GM18867 (cell line): ENCODE measurements at regions not wholly inside any gene's neighbourhood (a gene's known extent, or its start where the extent isn't known, plus 50 kb on each side); places are given as distances from the start of the nearest gene placed in this dataset.

ENCODE experiments used
- ATAC-seq: cut with Tn5 transposase; IDR thresholded peaks from one replicate; pipeline ENCODE4 v1.9.1; 2021; ENCODE audit warnings: mild to moderate bottlenecking, moderate library complexity; ENCODE audit not compliant: unreplicated experiment

DNA sequence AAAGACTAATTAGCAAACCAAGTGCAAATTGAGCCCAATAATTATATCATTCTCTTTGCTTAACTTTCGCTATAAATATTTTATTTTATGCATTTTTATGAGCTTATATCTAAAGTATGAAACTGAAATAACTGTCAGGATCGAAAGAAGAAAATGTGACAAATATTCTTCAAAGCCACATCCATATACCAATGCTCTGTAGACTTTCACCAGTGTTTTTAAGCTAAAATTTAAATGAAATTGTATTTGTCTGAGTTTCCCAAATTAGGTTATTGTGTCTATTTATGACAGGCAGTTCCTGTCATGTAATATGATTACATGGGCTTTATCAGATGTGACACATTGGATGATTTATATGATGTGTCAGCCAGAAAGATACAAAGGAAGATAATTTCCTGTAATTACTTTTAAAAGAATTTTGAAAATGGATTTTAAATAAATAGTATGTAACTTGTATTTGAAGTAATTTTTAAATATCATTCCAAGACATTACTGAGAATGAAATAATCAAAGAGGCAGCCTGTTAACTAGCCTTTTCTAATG, 317.9 kb upstream of the KLF6 start:
- no peak for ATAC-seq

DNA sequence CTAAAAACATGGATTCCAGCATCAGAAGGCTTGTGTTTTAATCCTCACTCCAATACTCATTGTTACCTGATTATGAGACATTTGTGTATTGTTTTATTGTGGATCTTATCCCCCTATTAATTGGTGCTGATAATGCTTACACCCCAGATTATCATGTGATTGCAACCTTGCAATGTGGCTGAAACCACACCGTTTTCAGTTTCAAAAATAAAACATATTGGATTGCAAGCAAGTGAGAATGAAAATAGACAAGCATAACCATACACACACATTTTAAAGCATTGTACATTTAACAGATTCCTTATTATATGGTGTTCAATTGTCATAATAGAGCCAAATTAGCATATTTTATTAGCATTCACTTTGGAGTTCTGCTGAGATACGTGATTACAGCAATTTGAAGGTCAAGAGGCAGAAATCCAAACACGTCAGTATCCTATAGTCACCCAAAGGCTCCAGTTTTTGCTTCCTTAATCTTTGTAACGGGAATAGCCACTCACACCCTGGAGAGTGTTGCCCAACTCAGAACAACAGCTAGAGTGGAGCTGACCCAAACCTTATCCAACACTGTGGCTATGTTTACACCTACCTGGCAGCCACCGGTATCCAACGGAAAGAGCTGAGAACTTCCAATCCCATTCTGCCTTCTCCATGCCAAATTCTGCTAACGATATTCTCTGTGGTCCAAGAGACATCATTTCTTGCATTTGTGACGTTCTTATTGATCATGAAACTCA, 317.1 kb upstream of the KLF6 start:
- peak; percentile 83 for ATAC-seq

DNA sequence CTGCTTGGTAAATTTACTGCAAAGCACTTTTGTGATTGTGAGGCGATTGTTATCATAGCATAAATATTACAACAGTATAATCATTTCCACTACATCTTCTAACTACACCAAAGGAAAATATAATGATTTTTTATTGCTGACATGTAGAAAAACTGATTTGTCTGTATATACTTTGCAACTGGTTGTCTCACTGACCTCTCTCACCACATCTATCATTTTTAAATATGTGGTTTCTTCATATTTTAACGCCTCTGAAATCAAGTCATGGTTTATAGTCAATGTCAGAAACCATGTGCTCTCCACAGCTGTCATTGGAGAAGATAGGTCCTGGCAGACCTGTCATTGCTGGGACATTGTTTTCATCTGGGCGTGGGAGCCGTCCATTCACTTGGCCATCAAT, 315.4 kb upstream of the KLF6 start:
- ATAC-seq: no peak

DNA sequence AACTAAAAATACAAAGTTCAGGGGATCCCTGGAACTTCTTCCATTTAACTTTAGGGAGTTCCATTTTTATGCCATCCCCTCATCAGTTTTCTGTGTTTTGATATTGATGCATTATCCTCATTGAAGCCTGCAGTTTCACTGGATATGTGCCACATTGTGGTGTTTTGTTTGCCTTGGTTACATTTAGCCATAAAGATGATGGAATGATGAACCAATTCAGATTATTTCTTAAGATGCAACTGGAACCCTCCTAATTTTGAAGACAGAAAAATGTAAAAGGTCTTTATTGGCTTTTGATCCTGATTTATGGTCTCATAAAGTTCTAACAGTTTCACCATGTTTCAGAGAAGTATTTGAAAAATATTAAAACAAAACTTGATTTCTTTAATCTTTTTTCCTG, 314.2 kb upstream of the KLF6 start:
- no peak for ATAC-seq

DNA sequence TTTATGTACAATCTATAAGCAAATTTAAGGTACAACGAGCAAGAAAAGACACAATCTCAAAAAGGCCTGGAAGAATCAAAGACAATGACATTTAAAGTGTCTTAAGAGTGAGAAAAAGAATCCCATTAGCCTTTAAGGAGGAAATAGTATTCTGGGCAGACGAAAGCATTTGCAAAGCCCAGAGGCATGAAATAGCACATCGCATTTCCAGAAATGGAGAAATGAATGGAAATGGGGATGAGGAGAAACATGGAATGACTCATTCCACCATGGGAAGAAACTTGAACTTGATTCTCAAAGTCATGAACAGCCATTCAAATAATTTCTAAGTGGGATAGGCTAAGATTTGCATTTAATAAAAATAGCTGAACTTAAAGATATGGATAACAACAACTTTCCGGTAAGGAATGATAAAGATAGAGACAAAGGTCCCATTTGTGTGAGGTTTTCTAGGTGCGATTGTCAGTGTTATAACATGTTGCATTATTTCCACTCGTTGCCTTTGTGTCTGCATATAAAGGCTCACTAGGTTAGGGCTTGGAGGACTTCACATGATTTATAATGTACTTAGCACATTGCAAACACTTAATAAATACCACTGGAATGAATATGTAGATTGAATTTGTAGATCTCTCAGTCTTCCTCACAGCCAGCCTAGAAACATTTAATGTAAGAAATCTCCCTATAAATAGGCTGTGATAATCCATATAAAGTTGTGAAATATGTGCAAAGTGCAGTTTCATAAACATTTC, 310.3 kb upstream of the KLF6 start:
- ATAC-seq: no peak

DNA sequence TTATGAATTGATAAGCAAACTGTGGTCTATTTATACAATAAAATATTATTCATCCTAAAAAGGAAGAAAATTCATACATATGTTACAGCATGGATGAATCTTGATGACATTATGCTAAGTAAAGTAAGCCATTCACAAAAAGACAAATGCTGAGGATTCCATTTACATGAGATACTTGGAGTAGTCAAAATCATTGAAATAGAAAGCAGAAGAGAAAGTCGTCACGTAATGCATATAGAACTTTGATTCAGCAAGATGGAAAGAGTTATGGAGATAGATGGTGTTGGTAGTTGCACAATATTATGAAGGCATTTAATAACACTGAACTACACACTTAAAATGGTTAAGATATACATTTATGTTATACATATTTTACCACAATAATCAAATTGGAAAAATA, 309.7 kb upstream of the KLF6 start:
- ATAC-seq: no peak

DNA sequence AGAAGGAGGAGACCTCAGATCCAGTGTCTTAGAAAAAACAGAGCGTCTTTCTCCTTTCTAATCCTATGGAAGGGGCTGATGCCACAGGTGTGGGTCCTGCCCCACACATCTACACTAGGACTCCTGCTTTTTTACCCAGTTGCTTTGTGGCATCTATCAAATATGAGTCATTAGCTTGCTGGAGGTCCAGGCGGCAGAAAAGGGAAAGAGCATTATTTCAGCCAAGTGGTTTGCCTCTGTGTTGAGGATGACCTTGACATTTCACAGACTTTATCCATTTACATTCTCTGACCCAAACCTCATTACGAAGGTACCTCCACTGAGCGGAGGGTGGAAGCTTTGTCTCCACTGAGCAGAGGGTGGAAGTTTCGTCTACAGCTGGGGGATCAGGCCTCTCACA, 308.4 kb upstream of the KLF6 start:
- ATAC-seq: no peak

DNA sequence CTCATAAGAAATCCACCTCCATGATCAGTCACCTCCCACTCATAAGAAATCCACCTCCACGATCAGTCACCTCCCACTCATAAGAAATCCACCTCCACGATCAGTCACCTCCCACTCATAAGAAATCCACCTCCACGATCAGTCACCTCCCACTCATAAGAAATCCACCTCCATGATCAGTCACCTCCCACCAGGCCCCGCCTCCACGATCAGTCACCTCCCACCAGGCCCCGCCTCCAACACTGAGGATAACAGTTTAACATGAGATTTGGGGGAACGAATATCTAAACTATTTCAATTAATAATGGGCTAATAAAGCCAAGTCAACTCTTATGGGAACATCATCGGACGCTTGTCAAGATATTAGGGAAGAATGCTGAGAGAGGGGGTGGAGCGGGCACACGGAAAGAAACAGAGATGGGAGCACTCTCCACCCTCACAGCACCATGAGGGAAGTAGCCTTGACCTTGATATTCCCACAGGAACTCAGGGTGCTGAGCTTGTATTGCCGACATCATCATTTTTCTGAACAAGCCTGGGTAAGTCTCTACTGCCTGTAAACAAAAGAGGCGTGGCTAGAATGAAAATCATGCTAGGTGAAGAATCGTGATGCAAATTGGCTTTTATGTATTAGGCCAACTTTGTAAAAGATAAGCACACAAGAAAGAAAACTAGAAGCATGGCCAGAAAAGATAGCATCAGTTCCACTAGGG, 303.5 kb upstream of the KLF6 start:
- no peak for ATAC-seq

DNA sequence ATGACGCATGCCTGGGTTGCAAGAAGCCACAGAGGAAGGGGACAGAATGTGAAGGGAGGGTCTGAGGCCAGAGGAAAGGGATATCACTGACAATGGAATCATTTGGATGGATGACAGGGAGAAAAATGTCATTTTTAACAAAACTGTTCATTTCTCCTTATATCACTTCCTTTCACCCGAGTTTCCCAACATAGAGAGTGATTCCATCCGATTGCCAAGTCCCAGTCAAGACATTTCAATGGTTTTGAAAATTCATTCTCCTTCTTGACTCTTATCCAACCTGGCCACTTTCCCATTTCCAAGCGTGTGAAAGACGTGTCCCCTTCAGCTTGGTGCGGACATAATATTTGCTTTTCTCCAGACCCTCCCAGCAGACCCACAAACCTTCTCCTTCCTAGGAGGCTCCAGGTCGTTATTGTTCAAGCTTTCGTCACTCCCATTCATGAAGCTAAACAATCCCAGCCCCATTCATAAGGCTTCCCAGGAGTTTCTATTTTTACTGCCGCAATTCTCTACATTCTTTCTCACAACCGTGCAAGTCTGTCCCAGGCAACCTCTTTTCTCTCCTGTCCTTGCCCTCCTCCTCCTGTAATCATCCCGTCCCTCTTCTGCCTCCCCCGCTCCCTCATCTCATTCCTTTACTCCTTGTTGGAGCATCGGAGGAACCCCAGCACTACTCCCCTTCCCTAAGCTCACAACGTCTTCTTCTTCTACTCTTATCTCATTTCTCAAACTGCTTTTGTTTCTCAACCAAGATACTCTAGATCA, 301.3 kb upstream of the KLF6 start:
- ATAC-seq: no peak

DNA sequence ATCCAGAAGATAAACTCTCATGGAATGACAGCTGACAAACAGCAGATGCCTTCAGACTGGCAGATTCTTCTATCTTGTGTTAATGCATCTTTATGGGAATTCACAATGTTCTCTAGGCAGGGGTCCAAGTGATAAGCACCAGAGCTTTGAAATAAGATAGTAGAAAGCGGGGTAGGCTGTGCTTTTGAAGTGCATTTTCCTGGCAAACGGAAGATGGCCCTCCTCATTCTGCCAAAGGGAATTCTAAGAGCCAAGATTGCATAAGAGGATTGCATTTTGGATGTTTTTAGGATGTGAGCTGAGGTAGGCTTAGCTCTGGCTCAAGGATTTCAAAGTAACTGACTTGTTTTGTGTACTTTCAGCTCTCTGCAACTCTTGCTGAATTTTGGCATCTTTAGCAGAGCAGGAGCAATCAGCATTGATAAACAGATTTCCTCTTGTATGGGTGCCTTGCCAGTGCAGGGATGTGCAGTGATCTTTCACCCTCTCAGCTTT, 298.5 kb upstream of the KLF6 start:
- ATAC-seq: no peak

DNA sequence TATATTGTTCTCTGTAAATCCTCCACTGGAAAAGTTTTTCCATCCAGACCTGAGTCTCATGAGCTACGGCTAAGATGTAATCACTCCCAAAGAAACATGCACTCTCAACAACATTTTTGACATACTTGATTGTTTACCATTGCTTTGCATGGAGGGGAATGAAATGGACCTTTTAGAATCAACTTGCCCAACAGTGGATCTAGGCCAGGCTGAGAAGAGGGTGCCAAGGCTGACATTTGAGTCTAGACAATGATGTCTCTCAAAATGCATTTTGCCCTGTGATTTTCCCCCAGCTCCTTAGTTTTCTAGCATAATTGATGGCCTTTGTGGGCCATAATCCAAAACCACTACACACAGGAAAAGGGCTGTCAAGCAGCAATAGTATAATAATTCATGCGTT, 297.9 kb upstream of the KLF6 start:
- no peak for ATAC-seq

DNA sequence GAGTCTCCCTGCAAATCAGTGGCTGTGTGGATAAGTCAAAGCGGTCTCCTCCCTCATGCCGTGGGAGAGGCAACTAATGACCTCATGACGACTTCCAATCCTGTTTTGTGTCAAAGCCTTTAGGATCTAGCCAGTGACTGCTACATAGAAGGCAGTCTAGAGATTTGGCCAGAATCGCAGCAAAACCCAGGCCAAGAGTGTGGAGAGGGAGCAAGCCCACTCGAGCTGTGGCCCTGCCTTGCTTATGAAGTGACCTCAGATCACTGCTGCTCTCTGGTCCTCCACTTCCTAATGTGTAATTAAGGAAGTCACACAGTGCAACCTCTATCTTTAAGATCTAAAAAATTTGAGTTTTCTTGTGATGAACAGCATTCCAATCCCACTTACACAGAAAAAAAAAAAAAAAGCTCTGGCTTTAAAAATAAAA, 296.7 kb upstream of the KLF6 start:
- no peak for ATAC-seq

DNA sequence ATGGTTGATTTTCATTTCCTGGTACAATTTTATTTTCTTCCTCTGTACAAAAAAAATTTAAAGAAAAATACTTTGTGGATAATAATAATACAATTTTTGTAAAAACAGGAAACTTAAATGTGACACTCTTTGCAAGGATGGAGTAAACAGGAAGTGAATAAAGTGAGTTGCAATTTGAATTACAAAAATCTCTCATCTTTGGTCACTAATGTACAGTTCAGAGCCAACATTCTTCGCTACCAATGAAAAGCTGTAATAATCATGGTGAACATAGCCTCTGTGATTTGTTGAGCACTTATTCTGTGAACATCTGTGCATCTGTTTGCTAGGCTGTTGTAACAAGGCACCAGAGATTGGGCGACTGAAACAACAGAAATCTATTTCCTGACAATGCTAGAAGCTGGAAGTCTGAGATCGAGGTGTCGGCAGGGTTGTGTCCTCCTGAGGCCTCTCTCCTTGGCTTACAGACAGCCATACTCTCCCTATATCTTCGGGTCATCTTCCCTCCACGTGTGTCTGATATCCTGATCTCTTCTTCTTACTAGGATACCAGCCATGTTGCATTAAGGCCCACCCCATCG, 295.3 kb upstream of the KLF6 start:
- ATAC-seq: no peak

DNA sequence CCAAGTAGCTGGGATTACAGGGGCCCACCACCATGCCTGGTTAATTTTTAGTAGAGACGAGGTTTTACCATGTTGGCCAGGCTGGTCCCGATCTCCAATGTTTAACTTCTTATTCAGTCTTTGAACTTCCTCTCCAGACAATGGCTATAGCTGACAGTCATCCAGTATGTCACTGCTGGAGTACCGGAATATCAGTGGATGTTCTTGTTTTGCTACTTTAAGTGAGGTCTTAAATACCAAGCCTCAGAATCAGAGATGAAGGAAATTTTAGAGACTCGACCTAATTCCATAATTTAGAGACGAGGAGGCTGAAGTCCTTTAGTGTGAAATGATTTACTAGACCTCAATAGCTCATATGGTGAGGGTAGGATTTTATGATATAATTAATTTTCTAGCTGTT, 294.8 kb upstream of the KLF6 start:
- ATAC-seq: no peak

DNA sequence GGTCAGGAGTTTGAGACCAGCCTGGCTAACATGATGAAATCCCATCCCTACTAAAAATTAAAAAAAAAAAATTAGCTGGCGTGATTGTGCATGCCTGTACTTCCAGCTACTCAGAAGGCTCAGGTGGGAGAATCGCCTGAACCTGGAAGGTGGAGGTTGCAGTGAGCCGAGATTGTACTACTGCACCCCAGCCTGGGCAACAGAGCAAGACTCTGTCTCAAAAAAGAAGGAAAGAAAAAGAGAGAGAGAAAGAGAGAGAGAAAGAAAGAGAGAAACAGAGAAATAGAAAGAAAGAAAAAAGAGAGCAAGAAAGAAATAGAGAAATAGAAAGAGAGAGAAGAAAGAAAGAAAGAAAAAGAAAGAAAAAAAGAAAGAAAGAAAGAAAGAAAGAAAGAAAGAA, 292.8 kb upstream of the KLF6 start:
- no peak for ATAC-seq

DNA sequence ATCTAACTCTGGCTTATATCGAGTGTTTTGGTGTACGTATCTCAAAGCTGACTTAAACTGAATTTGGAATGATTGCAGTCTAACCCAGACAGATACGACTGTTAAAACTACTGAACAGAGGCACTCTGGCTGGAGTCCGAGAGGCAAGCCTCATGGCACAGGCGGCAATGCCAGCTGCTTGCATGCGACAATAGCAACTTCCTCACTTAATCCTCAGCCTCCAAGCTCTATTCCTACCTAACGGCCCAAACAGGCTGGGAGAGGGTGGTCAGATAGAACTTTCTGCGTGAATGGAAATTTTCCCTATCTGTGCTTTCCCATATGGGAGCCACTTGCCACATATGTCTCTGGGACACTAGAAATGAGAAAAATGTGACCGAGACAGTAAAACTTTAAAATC, 292.0 kb upstream of the KLF6 start:
- ATAC-seq: no peak

DNA sequence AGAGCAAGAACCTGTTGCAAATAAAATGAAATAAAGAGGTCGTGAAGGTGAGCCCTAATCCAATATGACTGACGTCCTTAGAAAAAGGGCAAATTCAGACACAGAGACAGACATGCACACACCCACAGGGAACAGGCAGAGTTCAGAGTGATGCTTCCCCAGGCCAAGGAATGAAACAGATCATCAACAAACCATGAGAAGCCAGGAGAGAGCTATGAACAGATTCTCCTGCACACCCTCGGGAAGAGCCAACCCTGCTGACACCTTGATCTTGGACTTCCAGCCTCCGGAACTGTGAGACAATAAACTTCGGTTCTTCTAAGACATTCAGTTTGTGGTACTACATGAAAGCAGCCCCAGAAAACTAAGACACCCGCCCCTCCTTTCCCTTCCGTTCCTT, 290.4 kb upstream of the KLF6 start:
- ATAC-seq: no peak

DNA sequence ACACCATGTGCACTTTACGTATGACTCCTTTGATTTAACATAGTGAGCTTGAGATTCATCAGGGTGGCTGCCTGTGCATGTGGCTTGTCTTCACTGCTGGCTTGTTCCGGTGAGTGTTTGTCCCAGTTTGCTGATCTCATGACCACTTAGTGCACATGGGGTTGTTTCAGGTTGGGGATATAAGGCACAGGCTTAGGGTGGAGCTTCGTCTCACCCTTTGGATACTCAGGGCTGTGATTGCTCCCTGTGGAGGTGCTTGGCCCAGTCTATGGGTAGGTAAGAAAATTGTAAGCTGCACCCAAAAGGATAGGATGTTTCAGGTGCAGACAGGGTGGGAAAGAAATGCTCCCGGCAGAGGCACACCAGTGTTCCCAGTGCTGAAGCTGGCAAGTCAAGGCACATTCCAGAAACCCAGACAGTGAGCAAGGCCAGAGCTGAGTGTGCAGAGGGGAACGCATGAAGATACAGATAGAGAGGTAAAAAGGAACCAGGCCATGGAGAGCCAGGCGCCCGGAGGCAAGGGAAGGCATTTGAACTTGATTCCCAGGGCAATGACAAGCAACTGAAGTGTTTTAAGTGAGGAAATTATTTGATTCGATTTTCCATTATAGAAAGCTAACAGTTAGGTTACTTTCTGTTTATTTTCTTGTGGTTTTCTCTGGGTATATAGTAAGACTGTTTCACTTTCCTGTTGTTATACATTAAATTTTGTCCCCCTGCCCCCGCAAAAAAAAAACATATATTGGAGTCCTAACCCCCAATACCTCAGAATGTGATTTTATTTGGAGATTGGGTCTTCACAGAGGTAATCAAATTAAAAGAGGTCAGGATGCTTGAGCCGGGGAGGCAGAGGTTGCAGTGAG, 289.8 kb upstream of the KLF6 start:
- no peak for ATAC-seq

DNA sequence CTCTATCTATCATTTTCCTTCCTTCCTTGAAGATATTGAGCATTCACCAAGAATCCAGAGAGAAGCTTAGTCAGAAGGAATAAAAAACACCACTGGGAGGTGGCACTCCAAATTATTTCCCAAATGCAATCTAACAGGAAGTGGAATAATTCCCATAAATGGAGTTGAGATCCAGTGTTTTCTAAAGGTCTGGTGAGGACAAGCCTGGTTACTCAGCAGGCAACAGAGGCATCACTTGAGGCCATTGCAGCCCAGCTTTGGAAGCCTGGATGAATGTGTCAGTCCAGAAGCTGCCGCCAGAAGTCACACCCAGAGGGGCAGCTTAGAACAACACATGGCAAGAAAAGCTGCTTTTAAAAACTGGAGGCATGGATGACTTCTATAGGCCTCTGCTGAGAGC, 288.9 kb upstream of the KLF6 start:
- ATAC-seq: no peak
